ENCODE measurements at regions not wholly inside any gene's neighbourhood (a gene's known extent, or its start where the extent isn't known, plus 50 kb on each side); places are given as distances from the start of the nearest gene placed in this dataset.

DNA sequence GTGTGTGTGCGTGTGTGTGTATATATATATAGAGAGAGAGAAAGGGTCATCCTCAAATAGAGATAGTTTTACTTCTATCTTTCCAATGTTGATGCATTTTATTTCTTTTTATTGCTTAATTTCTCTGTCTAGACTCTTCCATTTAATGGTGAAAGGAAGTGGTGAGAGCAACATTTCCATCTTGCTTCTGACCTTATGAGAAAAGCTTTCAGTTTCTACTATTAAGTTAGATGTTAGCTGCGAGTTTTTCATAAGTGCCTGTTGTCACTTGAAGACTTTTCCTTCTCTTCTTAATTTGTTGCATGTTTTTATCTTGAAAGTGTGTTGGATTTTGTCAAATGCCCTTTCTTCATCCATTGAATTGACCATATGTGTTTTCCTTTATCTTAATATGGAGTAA, 304.4 kb upstream of the FAR2 start:
- Histone ChIP-seq H3K4me2 (ENCODE audit: low read length) (no peak overlapping the region), H3K4me1 (ENCODE audit: insufficient read depth, low read length, severe bottlenecking) (no peaks in the 10 kb centered on the region), H3K9me2 (ENCODE audit: low read depth, low read length) (no peaks in the 10 kb centered on the region), H3K4me3 (ENCODE audit: low read depth, low read length, poor library complexity, severe bottlenecking) (no peak overlapping the region), H3K27me3 (ENCODE audit: insufficient read depth, low read length) (no peaks in the 10 kb centered on the region), H2AFZ (ENCODE audit: low read length) (no peak overlapping the region), H4K20me1 (ENCODE audit: insufficient read depth, low read length) (no peaks in the 10 kb centered on the region), H3F3A (ENCODE audit: insufficient read depth, low read length) (no peaks in the 10 kb centered on the region), H3K27ac (ENCODE audit: low read depth, low read length, poor library complexity, severe bottlenecking) (no peak overlapping the region), H3K9me3 (ENCODE audit: low read length) (no peaks in the 10 kb centered on the region), H3K36me3 (ENCODE audit: insufficient read depth, low read length) (no peaks in the 10 kb centered on the region), H3K9ac (ENCODE audit: low read length) (no peak overlapping the region), H3K79me2 (ENCODE audit: insufficient read depth, low read length) (no peaks in the 10 kb centered on the region)
- TF ChIP-seq EZH2 (IDR thresholded peaks at IDR 0.05; ENCODE audit: borderline replicate concordance, low read length) = no peak
- TF ChIP-seq, protein P1, sequence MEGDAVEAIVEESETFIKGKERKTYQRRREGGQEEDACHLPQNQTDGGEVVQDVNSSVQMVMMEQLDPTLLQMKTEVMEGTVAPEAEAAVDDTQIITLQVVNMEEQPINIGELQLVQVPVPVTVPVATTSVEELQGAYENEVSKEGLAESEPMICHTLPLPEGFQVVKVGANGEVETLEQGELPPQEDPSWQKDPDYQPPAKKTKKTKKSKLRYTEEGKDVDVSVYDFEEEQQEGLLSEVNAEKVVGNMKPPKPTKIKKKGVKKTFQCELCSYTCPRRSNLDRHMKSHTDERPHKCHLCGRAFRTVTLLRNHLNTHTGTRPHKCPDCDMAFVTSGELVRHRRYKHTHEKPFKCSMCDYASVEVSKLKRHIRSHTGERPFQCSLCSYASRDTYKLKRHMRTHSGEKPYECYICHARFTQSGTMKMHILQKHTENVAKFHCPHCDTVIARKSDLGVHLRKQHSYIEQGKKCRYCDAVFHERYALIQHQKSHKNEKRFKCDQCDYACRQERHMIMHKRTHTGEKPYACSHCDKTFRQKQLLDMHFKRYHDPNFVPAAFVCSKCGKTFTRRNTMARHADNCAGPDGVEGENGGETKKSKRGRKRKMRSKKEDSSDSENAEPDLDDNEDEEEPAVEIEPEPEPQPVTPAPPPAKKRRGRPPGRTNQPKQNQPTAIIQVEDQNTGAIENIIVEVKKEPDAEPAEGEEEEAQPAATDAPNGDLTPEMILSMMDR (IDR thresholded peaks at IDR 0.05; ENCODE audit: low read length) = no peak

DNA sequence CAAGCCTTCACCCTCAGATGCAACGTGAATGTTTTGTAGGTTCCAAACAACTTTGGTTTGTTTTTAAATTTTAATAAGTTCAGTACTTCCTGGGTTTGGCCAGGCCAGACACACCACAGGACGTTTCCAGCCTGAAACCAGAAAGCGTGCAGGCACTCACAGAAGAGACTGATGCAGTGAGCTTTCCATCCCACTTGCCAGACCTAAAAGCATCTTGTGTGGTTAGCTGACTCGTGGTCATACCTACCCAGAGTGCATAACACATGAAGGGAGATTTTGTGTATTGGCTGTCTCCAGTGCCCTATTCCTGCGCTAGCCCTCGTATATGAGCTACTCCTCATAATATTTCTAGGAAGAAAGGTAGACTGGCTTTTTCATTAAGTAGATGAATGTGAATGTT, 297.3 kb upstream of the FAR2 start:
- H3K27me3 ChIP-seq (ENCODE audit: insufficient read depth, low read length) = no peaks in the 10 kb centered on the region
- no peaks in the 10 kb centered on the region for H3K36me3 ChIP-seq (ENCODE audit: insufficient read depth, low read length)
- H3K9me2 ChIP-seq (ENCODE audit: low read depth, low read length) = no peaks in the 10 kb centered on the region
- no peaks in the 10 kb centered on the region for H3K4me1 ChIP-seq (ENCODE audit: insufficient read depth, low read length, severe bottlenecking)
- no peaks in the 10 kb centered on the region for H4K20me1 ChIP-seq (ENCODE audit: insufficient read depth, low read length)
- H3K9me3 ChIP-seq (ENCODE audit: low read length) = no peaks in the 10 kb centered on the region
- TF ChIP-seq EZH2 (IDR thresholded peaks at IDR 0.05; ENCODE audit: borderline replicate concordance, low read length) = no peak
- TF ChIP-seq, protein P1 (IDR thresholded peaks at IDR 0.05; ENCODE audit: low read length) = no peak
- no peak overlapping the region for H3K9ac ChIP-seq (ENCODE audit: low read length)
- no peak overlapping the region for H2AFZ ChIP-seq (ENCODE audit: low read length)
- H3K27ac ChIP-seq (ENCODE audit: low read depth, low read length, poor library complexity, severe bottlenecking) = no peak overlapping the region
- no peak overlapping the region for H3K4me2 ChIP-seq (ENCODE audit: low read length)
- H3F3A ChIP-seq (ENCODE audit: insufficient read depth, low read length) = no peaks in the 10 kb centered on the region
- no peaks in the 10 kb centered on the region for H3K79me2 ChIP-seq (ENCODE audit: insufficient read depth, low read length)
- no peak overlapping the region for H3K4me3 ChIP-seq (ENCODE audit: low read depth, low read length, poor library complexity, severe bottlenecking)

DNA sequence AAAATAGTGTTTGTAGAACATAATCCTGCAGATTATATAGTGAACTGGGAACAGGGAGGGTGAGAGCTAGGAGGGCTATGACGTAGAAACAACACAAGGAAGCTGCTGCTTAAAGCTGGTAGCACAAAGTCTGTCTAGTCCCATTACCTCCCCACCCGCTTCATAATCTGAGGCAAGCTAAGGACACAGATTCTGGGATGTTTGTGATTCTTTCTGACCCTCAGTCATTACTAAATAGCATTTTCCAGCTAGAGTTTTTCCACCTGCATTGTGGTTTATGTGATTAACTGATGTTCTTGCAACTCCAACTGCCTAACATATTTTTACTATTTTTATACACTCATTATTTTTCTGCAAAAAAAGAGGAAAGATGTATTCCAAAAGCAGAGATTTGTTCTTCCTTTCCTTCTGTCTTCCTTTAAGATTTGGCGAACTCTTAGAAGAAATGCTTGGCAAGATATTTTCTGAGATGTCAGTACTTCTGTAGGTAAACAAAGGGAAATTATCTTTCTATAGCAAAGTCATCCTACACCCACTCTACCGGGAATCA, 293.2 kb upstream of the FAR2 start:
- H3K9me2 ChIP-seq (ENCODE audit: low read depth, low read length) = no peaks in the 10 kb centered on the region
- no peak overlapping the region for H3K4me2 ChIP-seq (ENCODE audit: low read length)
- H2AFZ ChIP-seq (ENCODE audit: low read length) = no peak overlapping the region
- no peak overlapping the region for H3K9ac ChIP-seq (ENCODE audit: low read length)
- no peak overlapping the region for H3K27ac ChIP-seq (ENCODE audit: low read depth, low read length, poor library complexity, severe bottlenecking)
- no peaks in the 10 kb centered on the region for H3K79me2 ChIP-seq (ENCODE audit: insufficient read depth, low read length)
- no peaks in the 10 kb centered on the region for H3K9me3 ChIP-seq (ENCODE audit: low read length)
- no peaks in the 10 kb centered on the region for H3K4me1 ChIP-seq (ENCODE audit: insufficient read depth, low read length, severe bottlenecking)
- TF ChIP-seq, protein P1 (IDR thresholded peaks at IDR 0.05; ENCODE audit: low read length) = no peak
- TF ChIP-seq EZH2 (IDR thresholded peaks at IDR 0.05; ENCODE audit: borderline replicate concordance, low read length) = no peak
- H4K20me1 ChIP-seq (ENCODE audit: insufficient read depth, low read length) = no peaks in the 10 kb centered on the region
- H3F3A ChIP-seq (ENCODE audit: insufficient read depth, low read length) = no peaks in the 10 kb centered on the region
- H3K27me3 ChIP-seq (ENCODE audit: insufficient read depth, low read length) = no peaks in the 10 kb centered on the region
- no peaks in the 10 kb centered on the region for H3K36me3 ChIP-seq (ENCODE audit: insufficient read depth, low read length)
- no peak overlapping the region for H3K4me3 ChIP-seq (ENCODE audit: low read depth, low read length, poor library complexity, severe bottlenecking)
